ENCODE measurements at regions not wholly inside any gene's neighbourhood (a gene's known extent, or its start where the extent isn't known, plus 50 kb on each side); places are given as distances from the start of the nearest gene placed in this dataset.

DNA sequence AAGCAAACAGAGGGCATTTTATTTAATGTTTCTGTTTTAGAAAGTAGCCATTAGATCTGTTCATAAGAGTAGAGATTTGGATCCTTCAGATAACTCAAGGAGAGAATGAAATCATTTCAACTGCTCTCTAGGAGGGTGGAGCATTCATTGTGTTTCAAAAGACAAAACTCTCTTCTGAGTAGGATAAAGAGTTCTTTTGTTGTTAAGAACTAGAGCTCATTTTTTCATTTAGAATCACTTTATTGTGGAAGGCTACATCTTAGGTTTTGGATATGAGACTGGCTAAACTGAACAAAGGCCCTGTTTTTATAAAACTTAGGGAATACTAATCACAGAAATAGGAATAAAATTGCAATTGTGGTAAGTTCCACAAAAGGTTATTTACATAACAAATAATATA, 193.9 kb upstream of the PCDH10 start:
- Histone ChIP-seq H3K36me3 (ENCODE audit: insufficient read depth, low read length, poor library complexity, severe bottlenecking) (no peaks in the 10 kb centered on the region), H3K9me3 (ENCODE audit: low read depth, low read length, poor library complexity, severe bottlenecking) (peaks cover 7% of the 10 kb centered on the region), H3K4me3 (ENCODE audit: low read depth, low read length, poor library complexity, severe bottlenecking) (no peak overlapping the region), H3K4me1 (ENCODE audit: insufficient read depth, low read length, poor library complexity, severe bottlenecking) (no peaks in the 10 kb centered on the region), H3K27ac (ENCODE audit: low read depth, low read length, poor library complexity, severe bottlenecking) (no peak overlapping the region), H3K27me3 (replicated peaks; ENCODE audit: insufficient read depth, low read depth, low read length, poor library complexity) (no peaks in the 10 kb centered on the region)
- ChIA-PET POLR2A (ENCODE audit: low non-redundant PET) (no interaction called here), CTCF (no interaction called here)
- intact Hi-C loops (cut with micrococcal nuclease; ENCODE audit: unreplicated experiment) = no loop called here
- no peak for TF ChIP-seq EZH2 (IDR thresholded peaks at IDR 0.05; ENCODE audit: borderline replicate concordance, low read depth, low read length, poor library complexity, severe bottlenecking)
- TF ChIP-seq, protein P1, sequence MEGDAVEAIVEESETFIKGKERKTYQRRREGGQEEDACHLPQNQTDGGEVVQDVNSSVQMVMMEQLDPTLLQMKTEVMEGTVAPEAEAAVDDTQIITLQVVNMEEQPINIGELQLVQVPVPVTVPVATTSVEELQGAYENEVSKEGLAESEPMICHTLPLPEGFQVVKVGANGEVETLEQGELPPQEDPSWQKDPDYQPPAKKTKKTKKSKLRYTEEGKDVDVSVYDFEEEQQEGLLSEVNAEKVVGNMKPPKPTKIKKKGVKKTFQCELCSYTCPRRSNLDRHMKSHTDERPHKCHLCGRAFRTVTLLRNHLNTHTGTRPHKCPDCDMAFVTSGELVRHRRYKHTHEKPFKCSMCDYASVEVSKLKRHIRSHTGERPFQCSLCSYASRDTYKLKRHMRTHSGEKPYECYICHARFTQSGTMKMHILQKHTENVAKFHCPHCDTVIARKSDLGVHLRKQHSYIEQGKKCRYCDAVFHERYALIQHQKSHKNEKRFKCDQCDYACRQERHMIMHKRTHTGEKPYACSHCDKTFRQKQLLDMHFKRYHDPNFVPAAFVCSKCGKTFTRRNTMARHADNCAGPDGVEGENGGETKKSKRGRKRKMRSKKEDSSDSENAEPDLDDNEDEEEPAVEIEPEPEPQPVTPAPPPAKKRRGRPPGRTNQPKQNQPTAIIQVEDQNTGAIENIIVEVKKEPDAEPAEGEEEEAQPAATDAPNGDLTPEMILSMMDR (conservative IDR thresholded peaks at IDR 0.05; ENCODE audit: low read depth, low read length) = no peak
- BruUV-seq (replicated peaks) = no TSS peak
- DNase-seq (ENCODE audit: low spot score) = no peak

DNA sequence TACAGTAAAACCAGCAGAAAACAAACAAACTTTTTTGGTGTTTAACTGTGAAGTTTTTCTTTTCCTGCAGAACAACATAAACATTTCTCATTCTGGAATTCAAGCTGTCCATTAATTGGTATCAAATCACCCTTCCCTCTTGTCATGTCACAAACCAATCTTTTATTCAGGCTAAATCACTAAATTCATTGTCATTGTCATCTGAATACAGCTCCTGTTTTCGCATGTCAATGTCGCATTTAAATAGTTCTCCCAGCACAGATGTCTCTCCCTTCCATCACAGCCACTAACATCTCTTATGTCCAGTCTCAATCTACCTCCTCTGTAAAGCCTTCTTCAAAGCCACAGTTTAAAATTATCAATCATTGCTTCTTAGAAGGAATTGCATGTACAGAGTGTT, 192.1 kb upstream of the PCDH10 start:
- Histone ChIP-seq H3K27me3 (replicated peaks; ENCODE audit: insufficient read depth, low read depth, low read length, poor library complexity) (no peaks in the 10 kb centered on the region), H3K9me3 (ENCODE audit: low read depth, low read length, poor library complexity, severe bottlenecking) (peaks cover 7% of the 10 kb centered on the region), H3K36me3 (ENCODE audit: insufficient read depth, low read length, poor library complexity, severe bottlenecking) (no peaks in the 10 kb centered on the region), H3K4me3 (ENCODE audit: low read depth, low read length, poor library complexity, severe bottlenecking) (no peak overlapping the region), H3K27ac (ENCODE audit: low read depth, low read length, poor library complexity, severe bottlenecking) (no peak overlapping the region), H3K4me1 (ENCODE audit: insufficient read depth, low read length, poor library complexity, severe bottlenecking) (no peaks in the 10 kb centered on the region)
- no peak for DNase-seq (ENCODE audit: low spot score)
- ChIA-PET CTCF (no interaction called here), POLR2A (ENCODE audit: low non-redundant PET) (no interaction called here)
- no peak for TF ChIP-seq EZH2 (IDR thresholded peaks at IDR 0.05; ENCODE audit: borderline replicate concordance, low read depth, low read length, poor library complexity, severe bottlenecking)
- TF ChIP-seq, protein P1 (conservative IDR thresholded peaks at IDR 0.05; ENCODE audit: low read depth, low read length) = no peak
- intact Hi-C loops (cut with micrococcal nuclease; ENCODE audit: unreplicated experiment) = no loop called here
- no TSS peak for BruUV-seq (replicated peaks)

DNA sequence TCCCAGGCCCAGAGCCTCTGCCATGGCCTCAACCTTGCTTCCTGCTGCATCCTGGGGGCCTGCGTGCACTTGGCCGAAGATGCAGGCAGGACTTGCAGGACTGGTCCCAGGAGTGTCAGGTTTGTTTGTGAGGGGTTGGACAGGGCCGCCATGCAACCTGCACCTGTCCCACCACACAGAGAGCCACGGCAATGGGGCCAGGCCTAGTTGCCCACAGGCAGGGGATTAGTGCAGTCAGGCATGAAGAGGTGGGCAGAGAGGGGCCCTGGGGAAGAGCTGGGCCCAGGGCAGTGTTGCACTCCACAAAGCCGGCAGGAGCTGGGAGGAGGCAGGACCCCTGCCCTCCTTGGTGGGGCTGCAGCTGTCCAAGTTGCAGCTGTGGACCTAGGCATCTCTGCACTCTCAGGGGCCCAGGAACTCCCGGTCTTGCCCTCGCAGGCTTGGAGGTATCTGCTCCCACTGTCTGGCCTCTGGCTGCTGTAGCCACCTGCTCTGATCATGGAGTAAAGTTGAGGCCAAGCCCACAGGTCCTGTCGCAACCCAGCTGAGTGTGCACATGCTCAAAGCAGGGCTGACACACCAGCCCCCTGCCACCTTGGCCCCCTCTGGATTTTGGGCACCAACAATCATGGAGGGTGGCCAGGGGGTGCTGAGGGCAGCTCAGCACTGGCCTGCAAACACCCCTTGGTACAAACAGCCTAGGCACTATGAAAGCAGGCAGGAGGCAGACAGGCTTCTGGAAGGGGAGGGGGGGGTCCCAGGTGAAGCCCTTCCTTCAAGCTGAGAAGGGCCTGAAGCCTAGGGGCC, 190.4 kb upstream of the PCDH10 start:
- no peaks in the 10 kb centered on the region for H3K4me1 ChIP-seq (ENCODE audit: insufficient read depth, low read length, poor library complexity, severe bottlenecking)
- no TSS peak for BruUV-seq (replicated peaks)
- no peak overlapping the region for H3K27ac ChIP-seq (ENCODE audit: low read depth, low read length, poor library complexity, severe bottlenecking)
- no peaks in the 10 kb centered on the region for H3K36me3 ChIP-seq (ENCODE audit: insufficient read depth, low read length, poor library complexity, severe bottlenecking)
- no peak overlapping the region for H3K4me3 ChIP-seq (ENCODE audit: low read depth, low read length, poor library complexity, severe bottlenecking)
- ChIA-PET CTCF (no interaction called here), POLR2A (ENCODE audit: low non-redundant PET) (no interaction called here)
- no peaks in the 10 kb centered on the region for H3K27me3 ChIP-seq (replicated peaks; ENCODE audit: insufficient read depth, low read depth, low read length, poor library complexity)
- no peak for TF ChIP-seq EZH2 (IDR thresholded peaks at IDR 0.05; ENCODE audit: borderline replicate concordance, low read depth, low read length, poor library complexity, severe bottlenecking)
- TF ChIP-seq, protein P1 (conservative IDR thresholded peaks at IDR 0.05; ENCODE audit: low read depth, low read length) = no peak
- DNase-seq (ENCODE audit: low spot score) = no peak
- H3K9me3 ChIP-seq (ENCODE audit: low read depth, low read length, poor library complexity, severe bottlenecking) = peaks cover 7% of the 10 kb centered on the region
- intact Hi-C loops (cut with micrococcal nuclease; ENCODE audit: unreplicated experiment) = no loop called here
